ENCODE measurements at regions not wholly inside any gene's neighbourhood (a gene's known extent, or its start where the extent isn't known, plus 50 kb on each side); places are given as distances from the start of the nearest gene placed in this dataset.

GRCh38 chr1:230518511-230518910 is 92.4 kb upstream of the PGBD5 start:
- peaks cover 2 to 23% of the 10 kb centered on the region in 2 experiments; a peak in 2 of 5 replicates for H3K27me3 ChIP-seq (ENCODE audit: control insufficient read depth in 1 of 2, insufficient read depth in 2 of 2, low read length in 2 of 2)
- no TSS peak for BruUV-seq (replicated peaks)
- POLR2A ChIA-PET = no interaction called here
- ATAC-seq = no peak
- no peak overlapping the region for H2AFZ ChIP-seq (ENCODE audit: low read length)
- H4K20me1 ChIP-seq (ENCODE audit: insufficient read depth, low read length) = no peaks in the 10 kb centered on the region
- H3K27ac ChIP-seq (ENCODE audit: extremely low read length, insufficient read depth, low read length) = no peak overlapping the region
- H3K4me3 ChIP-seq (replicated peaks in 1 of 3; ENCODE audit: insufficient read depth in 1 of 3, low read depth in 2 of 3, low read length in 3 of 3) = no peak overlapping the region
- no peaks in the 10 kb centered on the region for H3K79me2 ChIP-seq (ENCODE audit: insufficient read depth, low read length)
- CTCF ChIA-PET (ENCODE audit: low intra/inter-chr PET ratio, low total read pairs) = no interaction called here
- no peak for TF ChIP-seq HNRNPUL1 (IDR thresholded peaks at IDR 0.05; ENCODE audit: low read depth, low read length)
- no peak for TF ChIP-seq USF2 (IDR thresholded peaks at IDR 0.05; ENCODE audit: low read depth, low read length)
- TF ChIP-seq USF2 (CRISPR knock-in tag; IDR thresholded peaks at IDR 0.05; ENCODE audit: borderline replicate concordance) = no peak
- TF ChIP-seq ZNF230 (CRISPR knock-in tag; IDR thresholded peaks at IDR 0.05) = no peak
- TF ChIP-seq FOXJ3 (CRISPR knock-in tag; IDR thresholded peaks at IDR 0.05; ENCODE audit: borderline replicate concordance) = no peak
- no peak for TF ChIP-seq SMAD3 (CRISPR knock-in tag; IDR thresholded peaks at IDR 0.05)
- TF ChIP-seq LCORL (IDR thresholded peaks at IDR 0.05) = no peak
- TF ChIP-seq LCORL (CRISPR knock-in tag; IDR thresholded peaks at IDR 0.05) = no peak
- TF ChIP-seq JDP2 (CRISPR knock-in tag; IDR thresholded peaks at IDR 0.05; ENCODE audit: borderline replicate concordance) = no peak
- no peak for TF ChIP-seq ZNF180 (CRISPR knock-in tag; IDR thresholded peaks at IDR 0.05; ENCODE audit: borderline replicate concordance, low read depth)
- TF ChIP-seq ZNF709 (CRISPR knock-in tag; IDR thresholded peaks at IDR 0.05) = no peak
- no peak for TF ChIP-seq PPARG (CRISPR knock-in tag; conservative IDR thresholded peaks at IDR 0.05)
- no peak for TF ChIP-seq XBP1 (CRISPR knock-in tag; IDR thresholded peaks at IDR 0.05)
- TF ChIP-seq CSRNP2 (CRISPR knock-in tag; conservative IDR thresholded peaks at IDR 0.05; ENCODE audit: low read depth) = no peak
- no peak for TF ChIP-seq ZBTB1 (CRISPR knock-in tag; IDR thresholded peaks at IDR 0.05; ENCODE audit: borderline replicate concordance)
- TF ChIP-seq KDM6A (CRISPR knock-in tag; IDR thresholded peaks at IDR 0.05; ENCODE audit: low read depth) = no peak
- no peak for TF ChIP-seq ZNF20 (CRISPR knock-in tag; IDR thresholded peaks at IDR 0.05)
- no peak for TF ChIP-seq YEATS4 (CRISPR knock-in tag; IDR thresholded peaks at IDR 0.05; ENCODE audit: borderline replicate concordance)
- no peak for TF ChIP-seq ZMYM3 (CRISPR knock-in tag; IDR thresholded peaks at IDR 0.05)
- DNase-seq (ENCODE audit: low spot score) = no peak
- 19% methylated on average over 5 of the region's 5 CpGs for WGBS (ENCODE audit: low lambda C conversion rate)
- in situ Hi-C loops (cut with HindIII; ENCODE audit: extremely low pct_ligation_motif_present, low pct_unique_long_range_greater_than_20kb) = no loop called here
- FAIRE-seq = no peak
- H3K9me3 ChIP-seq (ENCODE audit: low read length) = no peaks in the 10 kb centered on the region
- intact Hi-C loops (cut with micrococcal nuclease; ENCODE audit: unreplicated experiment) = no loop called here
- no peaks in the 10 kb centered on the region for H3K4me1 ChIP-seq (ENCODE audit: insufficient read depth, low read length)
- no peak overlapping the region for H3K4me2 ChIP-seq (ENCODE audit: low read depth, low read length)
- no peak overlapping the region for H3K9ac ChIP-seq (ENCODE audit: insufficient read depth, low read depth, low read length)
- H3K36me3 ChIP-seq (replicated peaks in 1 of 2; ENCODE audit: control insufficient read depth in 1 of 2, insufficient read depth in 2 of 2, low read length in 2 of 2) = no peaks in the 10 kb centered on the region

All from HepG2 (cell line).